DND-41 (cell line): ENCODE measurements at regions not wholly inside any gene's neighbourhood (a gene's known extent, or its start where the extent isn't known, plus 50 kb on each side); places are given as distances from the start of the nearest gene placed in this dataset.

Source experiments
- CTCF ChIP-seq: IDR thresholded peaks from 2 replicates; pipeline ENCODE4 v1.5.1; 2012; ENCODE audit warnings: borderline replicate concordance, low read length, moderate library complexity, mild to moderate bottlenecking; ENCODE audit not compliant: poor library complexity, severe bottlenecking; ENCODE audit errors: extremely low read depth
- EZH2 ChIP-seq: IDR thresholded peaks from 3 replicates; pipeline ENCODE4 v1.6.1; 2012; ENCODE audit warnings: borderline replicate concordance, low read depth, mild to moderate bottlenecking, moderate library complexity, low read length, inconsistent platforms; ENCODE audit not compliant: severe bottlenecking

- no peak for TF ChIP-seq CTCF
- TF ChIP-seq EZH2: no peak
These were observed 136.5 kb upstream of the MAST4 start for GRCh38 chr5:66459728-66460127.
